SKM-1 (cell line): ENCODE measurements at regions not wholly inside any gene's neighbourhood (a gene's known extent, or its start where the extent isn't known, plus 50 kb on each side); places are given as distances from the start of the nearest gene placed in this dataset.
A peak's percentile ranks its signal among the peaks of the same experiment; 100 is the strongest.

Source experiments
- DNase-seq: peaks from one replicate; lab custom pipeline; 2025; ENCODE audit not compliant: unreplicated experiment; lab: John Stamatoyannopoulos, UW

- peak; percentile 7 for DNase-seq
Observed at GRCh38 chr9:18020121-18020745, 441.4 kb downstream of the SH3GL2 start.

- DNase-seq, result no peak
Observed at GRCh38 chr9:18022642-18023041, 443.8 kb downstream of the SH3GL2 start.

- no peak for DNase-seq
Observed at GRCh38 chr9:18023332-18023731, 444.5 kb downstream of the SH3GL2 start.

- no peak for DNase-seq
Observed at GRCh38 chr9:18032636-18033035, 441.3 kb upstream of the ADAMTSL1 start.

- DNase-seq, result no peak
Observed at GRCh38 chr9:18036422-18037187, 437.3 kb upstream of the ADAMTSL1 start.

- no peak for DNase-seq
Observed at GRCh38 chr9:18037981-18038380, 436.0 kb upstream of the ADAMTSL1 start.

- DNase-seq, result no peak
Observed at GRCh38 chr9:18040327-18040726, 433.6 kb upstream of the ADAMTSL1 start.

- no peak for DNase-seq
Observed at GRCh38 chr9:18043978-18044377, 430.0 kb upstream of the ADAMTSL1 start.

GRCh38 chr9:18045326-18045725 lies 428.6 kb upstream of the ADAMTSL1 start:
- DNase-seq, result no peak

- DNase-seq, result no peak
Observed at GRCh38 chr9:18046068-18046467, 427.9 kb upstream of the ADAMTSL1 start.

- no peak for DNase-seq
Observed at GRCh38 chr9:18051638-18052037, 422.3 kb upstream of the ADAMTSL1 start.

- DNase-seq, result no peak
Observed at GRCh38 chr9:18052060-18052459, 421.9 kb upstream of the ADAMTSL1 start.

GRCh38 chr9:18056269-18056992 lies 417.5 kb upstream of the ADAMTSL1 start:
- peak; percentile 46 for DNase-seq

- DNase-seq, result no peak
Observed at GRCh38 chr9:18056993-18057369, 417.0 kb upstream of the ADAMTSL1 start.

GRCh38 chr9:18058564-18059442 lies 415.1 kb upstream of the ADAMTSL1 start:
- no peak for DNase-seq

GRCh38 chr9:18059447-18059846 lies 414.5 kb upstream of the ADAMTSL1 start:
- no peak for DNase-seq

- no peak for DNase-seq
Observed at GRCh38 chr9:18060269-18060934, 413.6 kb upstream of the ADAMTSL1 start.

- no peak for DNase-seq
Observed at GRCh38 chr9:18061332-18061731, 412.6 kb upstream of the ADAMTSL1 start.

- DNase-seq, result peak; percentile 33
Observed at GRCh38 chr9:18061856-18062255, 412.1 kb upstream of the ADAMTSL1 start.

- no peak for DNase-seq
Observed at GRCh38 chr9:18063856-18064390, 410.0 kb upstream of the ADAMTSL1 start.
